HG02623 (cell line): ENCODE measurements at regions not wholly inside any gene's neighbourhood (a gene's known extent, or its start where the extent isn't known, plus 50 kb on each side); places are given as distances from the start of the nearest gene placed in this dataset.

Experiments used
- ATAC-seq: cut with Tn5 transposase; IDR thresholded peaks from one replicate; pipeline ENCODE4 v1.9.1; 2021; ENCODE audit warnings: moderate library complexity; ENCODE audit not compliant: unreplicated experiment

DNA sequence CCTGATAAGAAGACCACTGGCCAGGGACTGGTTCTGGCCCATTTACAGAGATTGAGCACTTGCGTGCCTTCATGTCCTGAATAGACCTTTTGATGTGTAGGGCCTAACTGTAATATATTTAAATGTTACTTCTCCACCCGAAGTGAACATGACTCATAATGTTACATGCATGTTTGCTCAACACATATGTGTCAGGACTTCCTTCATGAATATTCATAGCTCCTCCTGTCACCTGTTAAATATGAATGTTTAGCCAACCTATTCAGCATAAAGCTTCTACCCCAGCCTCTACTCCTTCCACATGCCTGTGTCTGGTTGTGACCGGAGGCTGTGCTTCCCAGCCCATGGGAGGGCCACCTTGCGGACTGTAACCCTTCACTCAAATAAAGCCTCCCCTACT, 457.5 kb downstream of the IRX1 start:
- no peak for ATAC-seq

DNA sequence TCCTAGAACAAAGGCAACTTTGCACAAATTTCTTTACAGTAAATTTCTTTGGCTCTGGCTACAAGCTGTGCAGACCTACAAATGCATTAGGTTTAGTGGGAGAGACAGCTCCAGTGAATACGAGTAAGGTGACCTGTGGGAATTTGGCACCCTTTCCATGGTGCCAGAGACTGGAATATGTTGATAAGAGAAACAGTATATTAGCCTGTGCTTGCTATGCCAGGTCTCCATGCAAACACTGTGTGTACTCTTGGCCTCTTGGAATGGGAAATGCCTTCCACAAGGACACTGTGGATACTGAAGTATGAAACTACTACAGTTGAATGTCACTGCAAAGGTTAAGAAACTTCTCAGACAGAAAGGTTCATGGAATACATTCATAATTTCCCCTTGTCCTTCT, 458.5 kb downstream of the IRX1 start:
- ATAC-seq = no peak

DNA sequence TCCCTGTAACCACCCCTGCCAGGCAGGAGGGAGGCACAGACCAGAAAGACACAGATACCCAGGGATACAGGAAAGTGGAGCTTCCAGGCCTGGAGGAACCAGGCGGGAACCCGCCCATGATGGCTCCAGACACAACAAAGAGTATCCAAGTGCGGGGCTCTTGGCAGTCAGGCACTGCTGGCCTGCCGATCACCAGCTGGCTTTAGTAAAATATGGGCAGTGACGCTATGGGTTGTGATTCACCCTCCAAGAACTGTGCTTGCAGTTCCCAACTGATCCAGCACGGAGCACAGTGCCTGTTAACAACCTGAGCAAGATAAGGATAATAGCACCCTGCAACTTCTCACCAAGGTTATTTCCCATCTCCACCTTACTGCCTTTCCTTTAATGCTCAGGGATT, 463.3 kb downstream of the IRX1 start:
- ATAC-seq = no peak

DNA sequence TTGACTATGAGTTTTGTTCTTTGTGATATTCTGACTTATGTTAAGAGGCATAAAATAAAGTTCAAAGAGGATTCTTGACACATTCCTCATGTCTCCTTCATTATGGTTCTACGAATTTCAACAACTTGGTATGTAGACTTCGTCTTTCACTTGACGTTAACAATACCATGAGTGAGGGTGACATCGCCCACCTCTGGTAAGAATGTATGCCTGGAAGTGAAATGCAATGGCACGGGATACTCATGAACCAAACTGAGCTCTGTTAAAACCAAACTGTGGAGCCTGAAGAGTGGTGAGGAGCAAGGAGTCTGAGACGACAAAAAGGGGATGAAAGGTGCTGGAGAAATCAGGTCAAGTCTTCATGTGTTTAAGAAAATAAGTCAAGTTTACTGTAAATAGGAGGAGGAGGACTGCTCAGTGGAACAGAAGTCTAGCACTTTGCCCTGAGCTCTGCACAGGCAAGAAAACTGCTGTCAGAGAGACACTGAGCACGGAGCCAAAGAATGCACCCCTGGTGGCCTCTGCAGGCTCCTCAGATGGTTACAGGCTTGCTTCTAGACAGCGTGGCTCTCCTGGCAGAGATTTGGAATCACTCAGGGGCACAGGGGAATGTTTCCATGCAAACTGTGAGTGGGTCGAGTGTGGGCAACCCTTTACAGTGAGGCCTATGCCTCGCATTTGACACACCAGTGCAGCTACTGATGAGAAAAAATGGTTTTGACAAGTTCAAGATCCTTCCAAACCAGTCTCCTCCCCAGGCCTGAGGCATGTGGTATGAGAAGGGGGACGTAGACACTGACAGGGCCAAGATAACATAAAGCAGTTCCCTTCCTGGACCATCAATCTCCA, 470.1 kb downstream of the IRX1 start:
- no peak for ATAC-seq

DNA sequence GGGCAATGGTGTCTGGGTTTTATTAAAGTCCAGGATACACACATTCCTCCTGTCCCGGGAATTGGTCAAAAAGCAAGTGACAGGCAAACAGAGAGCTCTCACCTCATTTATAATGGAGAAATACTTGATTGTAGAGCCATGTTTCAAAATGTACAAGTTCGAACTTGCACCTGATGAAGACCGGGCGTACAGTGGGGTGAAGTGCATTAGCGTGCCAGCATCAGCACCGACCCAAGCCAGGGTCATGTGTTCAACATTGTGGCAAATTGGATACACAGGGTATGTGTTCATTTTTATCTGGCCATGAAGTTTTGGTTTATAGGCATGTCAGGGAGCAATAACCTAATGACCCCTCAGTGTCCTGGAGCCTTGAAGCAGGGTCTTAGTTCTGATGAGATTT, 472.5 kb downstream of the IRX1 start:
- no peak for ATAC-seq

DNA sequence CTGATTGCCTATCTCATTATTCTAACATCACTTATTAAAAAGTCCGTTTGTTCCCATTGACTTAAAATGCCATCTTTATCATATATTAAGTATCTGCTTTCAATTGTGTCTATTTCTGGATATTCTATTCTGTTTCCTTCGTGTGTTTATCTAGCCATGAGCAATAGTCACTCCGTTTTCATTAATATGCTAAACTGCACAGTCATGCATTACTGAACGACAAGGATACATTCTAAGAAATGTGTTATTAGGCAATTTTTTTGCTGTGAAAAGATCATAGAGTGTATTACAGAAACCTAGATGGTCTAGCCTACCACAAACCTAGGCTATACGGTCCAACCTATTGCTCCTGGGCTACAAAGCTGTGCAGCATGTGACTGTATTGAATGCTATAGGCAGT, 482.9 kb downstream of the IRX1 start:
- ATAC-seq = no peak

DNA sequence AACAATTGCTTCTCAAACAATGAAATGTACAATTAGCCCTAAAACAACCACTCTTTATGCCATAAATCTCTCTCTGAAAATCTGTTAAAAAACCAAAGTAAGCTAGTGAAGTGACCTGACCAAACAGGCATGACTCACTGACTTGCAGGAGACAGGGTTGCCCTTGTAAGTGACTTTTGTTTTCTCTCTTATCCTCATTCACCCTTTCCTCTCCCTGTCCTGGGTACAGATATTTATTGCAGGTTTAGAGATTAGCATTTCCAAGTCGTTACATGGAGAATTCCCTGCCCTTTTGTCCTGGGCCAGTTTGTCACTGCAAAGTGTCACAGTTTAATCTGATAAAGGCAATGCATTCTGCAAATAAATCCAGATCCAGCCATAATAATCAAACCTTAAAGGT, 484.2 kb downstream of the IRX1 start:
- ATAC-seq = no peak

DNA sequence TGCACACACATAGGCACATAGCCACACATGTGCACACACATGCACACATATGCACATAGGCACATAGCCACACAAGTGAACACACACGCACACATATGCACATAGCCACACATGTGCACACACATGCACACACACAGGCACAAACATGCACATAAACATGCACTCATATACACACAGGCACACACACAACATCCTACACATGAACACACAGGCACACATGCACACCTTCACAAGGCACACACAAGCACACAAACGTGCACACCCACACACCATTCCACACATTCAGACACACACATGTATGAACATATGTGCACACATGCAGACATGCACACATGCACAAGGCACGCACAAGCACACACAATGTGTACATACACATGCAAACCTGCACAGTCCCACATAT, 484.7 kb downstream of the IRX1 start:
- no peak for ATAC-seq

DNA sequence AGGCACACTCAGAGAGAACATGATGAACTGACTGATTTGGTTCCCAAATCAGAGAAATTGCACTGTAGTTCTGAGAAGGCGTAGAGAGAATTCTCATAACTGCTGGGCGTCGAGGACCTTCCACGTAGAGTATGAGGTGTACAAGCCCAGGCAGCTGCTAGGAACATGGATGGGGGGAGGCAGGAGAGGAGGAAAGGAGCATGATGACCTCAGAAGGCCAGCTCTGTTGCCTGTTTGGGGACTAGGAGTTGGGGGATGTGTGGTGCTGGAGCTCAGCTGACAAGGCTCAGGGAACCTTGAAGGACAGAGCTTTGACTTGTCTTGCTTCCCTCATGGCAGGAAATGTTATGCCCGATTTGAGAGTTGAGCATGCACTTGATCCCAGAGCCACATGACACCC, 485.4 kb downstream of the IRX1 start:
- ATAC-seq = no peak

DNA sequence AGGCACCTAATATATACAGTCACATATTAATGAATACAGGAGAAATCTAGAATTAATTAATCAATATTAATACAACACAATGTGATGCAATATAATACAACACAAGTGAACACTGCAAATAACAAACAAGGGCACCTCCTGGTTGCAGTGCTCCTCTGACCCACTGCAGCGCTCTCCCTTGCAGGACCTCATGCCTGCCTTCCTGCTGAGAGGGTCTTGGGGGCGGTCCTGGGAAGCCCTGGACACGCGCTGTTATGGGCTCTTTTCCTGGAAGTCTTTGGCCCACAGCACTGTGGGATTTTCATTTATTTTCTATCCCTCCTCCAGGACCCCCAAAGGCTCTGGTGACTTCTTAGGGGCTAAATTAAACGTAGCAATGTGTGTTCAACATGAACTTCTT, 485.8 kb downstream of the IRX1 start:
- no peak for ATAC-seq

DNA sequence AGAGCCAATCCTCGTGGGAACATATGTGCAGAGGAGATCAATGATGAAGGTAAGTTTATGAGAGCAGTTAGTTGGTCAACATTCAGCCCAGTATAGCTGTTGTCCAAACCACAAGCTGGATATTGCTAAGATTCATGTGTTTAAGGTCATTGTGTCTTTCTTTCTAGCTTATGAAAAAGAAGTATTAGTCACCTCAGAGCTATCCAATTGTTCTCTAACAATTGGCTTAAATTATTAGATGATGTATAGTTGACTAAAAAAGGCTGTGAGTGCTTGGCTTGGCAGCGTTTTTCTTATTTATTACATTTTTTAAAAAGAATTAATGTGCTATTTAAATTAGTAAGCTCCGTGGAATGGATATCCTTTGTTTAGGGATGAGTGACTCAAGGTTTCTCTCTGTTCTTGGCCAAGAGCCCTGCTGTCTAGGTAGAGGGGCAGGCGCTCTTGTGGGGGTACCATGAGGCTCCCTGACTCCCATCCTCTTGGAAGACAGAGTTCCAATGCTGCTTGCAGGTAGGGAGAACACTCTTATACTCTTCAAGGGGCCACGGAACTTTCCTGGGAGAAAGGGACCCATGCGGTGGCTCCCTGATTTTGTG, 487.4 kb downstream of the IRX1 start:
- ATAC-seq = no peak

DNA sequence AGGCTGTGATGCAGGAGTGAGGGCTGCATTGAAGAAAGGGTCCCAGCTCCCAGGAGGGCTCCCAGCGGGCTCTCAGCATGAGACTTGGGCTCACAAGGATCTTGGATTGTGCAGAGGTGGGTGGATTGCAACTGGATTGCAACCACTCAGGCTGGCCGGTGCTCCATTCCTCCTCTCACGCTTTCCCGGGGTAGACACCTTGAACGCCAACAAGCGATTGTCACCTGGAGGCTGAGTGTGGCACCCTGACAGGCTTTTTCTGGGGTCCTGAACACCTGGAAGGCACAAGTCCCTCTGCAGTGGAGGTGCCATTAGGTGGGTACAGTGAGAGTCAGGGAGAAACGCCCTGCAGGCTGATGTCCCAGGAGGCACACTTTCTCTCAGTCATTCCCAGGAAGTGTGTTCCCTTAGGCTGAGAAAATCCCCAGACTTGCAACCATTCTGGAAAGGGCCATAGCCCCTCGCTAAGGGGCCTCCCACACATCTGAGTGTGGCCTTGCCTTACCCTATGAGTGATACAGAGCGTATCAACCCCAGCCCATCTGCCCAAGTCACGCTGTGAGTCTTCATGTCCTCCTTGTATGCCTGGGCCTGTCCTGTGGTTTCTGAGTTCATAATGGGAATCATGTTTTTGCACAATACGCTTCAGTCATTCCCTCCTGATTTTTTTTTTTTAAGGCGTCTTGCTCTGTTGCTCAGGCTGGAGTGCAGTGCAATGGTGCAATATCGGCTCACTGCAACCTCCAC, 488.1 kb downstream of the IRX1 start:
- no peak for ATAC-seq

DNA sequence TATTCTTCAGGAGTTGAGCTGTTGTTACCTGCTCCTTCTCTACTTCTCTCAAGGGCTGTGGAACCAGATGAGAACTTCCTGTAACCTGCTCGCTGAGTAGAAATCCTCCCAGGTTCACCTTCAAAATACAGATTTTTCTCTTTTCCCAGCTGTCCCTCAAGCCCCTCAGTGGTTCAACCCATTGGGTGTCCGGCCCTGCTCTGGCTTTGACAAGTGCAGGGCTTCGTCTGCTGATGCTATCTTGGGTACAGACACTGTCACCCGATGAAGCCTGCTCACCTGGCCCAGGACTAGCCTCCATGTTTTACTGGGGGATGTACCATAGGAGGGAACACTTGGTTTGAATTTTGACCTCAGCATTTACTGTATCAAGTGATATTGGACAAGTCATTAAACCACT, 490.4 kb downstream of the IRX1 start:
- no peak for ATAC-seq

DNA sequence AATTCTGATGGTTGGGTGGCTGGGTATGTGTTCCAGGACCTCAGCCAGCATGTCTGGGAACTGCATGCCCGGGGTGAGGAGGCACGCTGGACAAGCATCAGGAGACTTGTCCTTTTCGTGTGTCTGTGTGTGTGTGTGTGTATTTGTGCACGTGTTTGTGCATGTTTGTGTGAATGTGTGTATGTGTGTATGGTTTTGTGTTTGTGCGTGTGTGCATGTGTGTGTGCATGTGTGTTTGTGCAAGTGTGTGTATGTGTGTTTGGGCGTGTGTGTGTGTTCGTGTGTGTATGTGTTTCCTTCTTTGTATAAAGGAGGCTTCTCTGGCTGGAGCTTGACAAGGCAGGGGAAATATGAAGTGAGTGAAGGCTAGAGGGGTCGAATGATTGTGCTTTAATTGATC, 491.5 kb downstream of the IRX1 start:
- ATAC-seq = no peak

DNA sequence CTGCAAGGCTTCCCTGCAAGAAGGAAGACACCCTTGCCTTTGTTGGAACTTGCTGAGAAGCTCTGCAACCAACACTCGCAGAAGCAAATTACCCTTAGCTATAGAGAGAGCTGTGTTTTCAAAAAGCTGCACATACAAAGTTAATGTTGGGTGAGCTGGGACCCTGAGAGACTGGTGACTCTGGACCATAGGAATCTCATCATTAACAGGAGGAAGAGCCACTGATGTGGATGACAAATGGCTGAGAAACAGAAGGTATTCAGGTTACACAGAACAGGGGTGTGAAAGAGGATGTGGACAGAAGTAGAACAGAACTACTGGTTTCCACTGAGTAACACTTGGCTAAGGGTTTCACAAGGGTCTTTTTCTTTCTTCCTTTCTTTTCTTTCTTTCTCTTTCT, 493.5 kb downstream of the IRX1 start:
- ATAC-seq = no peak

DNA sequence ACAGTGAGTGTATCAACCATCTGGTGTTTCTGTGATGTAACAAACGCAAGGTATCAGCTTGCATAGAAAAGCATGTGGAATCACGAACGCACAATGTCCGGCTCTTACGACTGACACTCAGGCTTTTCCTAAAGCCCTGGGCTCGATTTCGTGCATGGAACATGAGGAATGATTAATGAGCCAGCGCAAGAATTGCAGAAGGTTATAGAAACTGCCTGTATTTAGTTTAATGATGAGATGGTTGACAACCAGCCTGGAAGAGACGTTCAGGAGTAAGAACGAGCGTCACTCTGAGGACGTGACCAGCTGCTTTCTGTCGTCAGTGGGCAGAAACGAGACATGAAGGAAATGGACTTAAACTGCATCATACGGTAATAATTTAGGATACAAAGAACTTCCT, 497.6 kb downstream of the IRX1 start:
- ATAC-seq = no peak

DNA sequence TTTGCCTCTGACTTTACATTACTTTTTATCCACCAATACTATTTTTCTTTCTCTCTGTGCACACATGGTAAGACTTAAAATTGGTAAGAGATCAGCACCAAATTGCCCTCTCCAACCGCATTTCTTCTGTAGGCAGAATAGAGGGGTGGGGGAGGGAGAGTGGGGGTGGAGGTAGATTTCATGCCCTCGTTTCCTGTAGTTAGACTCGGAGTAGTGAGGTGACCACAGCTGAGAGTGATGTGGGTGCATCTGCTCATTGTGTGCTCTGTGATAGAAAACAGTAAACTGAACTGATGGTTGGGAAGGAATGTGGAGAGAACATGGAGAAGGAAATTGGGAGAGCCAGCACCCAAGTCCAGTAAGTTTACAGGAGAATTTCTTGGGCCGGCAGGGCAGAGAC, 498.3 kb downstream of the IRX1 start:
- no peak for ATAC-seq

DNA sequence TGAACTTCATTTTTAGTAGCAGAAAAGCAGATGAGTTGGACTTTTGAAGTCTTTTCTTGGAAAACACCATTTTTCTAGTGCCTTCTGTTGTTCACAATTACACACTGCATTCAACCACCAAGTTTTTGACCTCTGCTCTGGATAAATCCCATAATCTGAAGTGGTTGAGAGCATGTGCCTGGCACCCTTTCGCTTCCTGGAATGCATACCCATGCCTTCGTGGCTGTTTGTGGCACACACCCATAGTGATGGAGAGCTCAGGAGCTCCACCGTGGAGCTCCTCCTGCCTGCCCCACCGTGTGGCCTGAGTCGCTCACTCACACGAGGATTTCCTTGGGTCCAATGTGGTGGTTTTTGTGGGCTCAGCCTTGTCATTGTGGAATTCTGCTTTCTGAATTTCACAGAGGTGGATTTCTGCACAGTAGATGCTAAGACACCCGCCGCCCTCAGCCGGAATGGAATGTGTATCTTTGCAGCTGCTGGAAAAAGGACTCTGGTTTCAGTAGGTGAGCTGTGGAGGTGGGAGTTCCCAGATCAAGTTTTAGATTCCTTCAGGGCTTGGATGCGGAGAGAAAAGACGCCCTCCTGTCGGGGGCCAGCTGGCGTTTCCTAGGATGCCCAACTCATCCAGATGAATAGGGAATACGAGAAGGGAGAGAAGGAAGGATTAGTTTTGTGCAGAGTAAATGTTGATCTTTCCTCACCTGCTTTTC, 500.4 kb downstream of the IRX1 start:
- no peak for ATAC-seq

DNA sequence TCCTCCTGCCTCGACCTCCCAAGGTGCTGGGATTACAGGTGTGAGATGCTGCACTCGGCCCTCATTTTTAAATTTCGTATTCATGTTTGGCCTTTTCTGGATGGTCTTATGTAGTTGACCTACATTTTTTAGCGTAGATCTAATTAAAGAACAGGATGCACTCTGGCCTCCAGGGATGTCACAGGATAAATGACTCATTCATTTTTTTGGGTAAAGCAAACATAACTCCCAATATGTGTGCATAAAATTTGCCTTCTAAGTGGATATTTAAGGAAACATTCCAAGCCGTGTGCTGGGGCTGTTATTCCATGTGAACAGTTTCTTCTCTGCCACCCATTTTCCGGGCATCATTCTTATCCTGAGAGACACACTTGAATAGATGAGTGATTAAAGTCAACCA, 501.6 kb downstream of the IRX1 start:
- no peak for ATAC-seq

DNA sequence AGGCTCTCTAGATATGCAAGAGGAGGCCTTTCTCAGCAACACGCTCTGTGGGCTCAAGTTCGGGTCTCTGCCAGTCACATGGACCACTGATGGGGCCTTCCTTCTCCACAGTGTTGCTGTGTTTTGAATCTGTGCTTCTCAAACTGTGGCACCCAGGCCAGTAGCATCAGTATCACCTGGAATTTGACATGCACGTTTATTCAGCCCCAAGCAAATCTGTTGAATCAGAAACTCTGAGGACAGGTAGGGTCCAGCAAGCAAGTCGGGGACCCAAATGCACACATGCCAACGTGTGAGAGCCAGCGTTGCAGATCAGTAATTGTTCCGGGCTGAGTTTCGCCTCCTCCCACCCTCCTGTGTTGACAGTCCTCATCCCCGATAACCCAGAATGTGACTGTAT, 502.6 kb downstream of the IRX1 start:
- no peak for ATAC-seq

DNA sequence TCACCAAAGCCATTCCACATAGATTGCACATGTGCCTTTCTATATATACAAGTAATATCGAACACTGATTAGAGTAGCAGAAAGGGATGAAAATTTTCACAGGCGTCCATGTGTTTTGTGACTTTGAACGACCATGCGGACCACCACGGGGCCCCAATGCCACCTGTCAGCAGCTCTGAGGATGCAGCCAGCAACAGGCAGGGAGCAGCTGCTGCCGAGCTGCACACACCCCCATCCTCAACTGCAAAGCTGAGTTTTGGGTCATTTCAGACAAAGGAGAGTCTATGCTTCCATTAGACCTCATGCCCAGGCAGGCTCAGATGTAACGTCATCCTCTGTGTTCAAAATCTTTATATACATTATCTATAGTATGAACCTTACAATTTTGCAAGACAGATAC, 503.8 kb downstream of the IRX1 start:
- no peak for ATAC-seq

DNA sequence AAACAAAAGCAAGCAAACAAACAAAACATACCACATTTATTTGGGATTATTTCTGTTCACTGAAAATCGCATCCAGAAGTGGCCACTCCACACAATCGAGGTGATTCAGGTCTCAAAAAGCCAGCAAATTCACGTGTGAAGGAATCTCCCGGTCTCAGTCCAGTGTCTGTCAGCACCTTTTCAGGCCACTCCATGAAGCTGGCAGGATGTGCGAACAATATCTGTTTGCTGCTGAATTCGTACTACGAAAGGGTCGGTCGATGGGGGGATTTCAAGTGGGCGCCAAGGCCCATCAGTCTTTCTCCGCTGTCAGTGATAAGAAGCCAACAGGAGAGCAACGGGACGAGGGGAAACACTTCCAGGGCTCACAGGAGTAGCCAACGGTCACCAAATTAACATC, 505.1 kb downstream of the IRX1 start:
- no peak for ATAC-seq
